GM21367 (cell line): ENCODE measurements at regions not wholly inside any gene's neighbourhood (a gene's known extent, or its start where the extent isn't known, plus 50 kb on each side); places are given as distances from the start of the nearest gene placed in this dataset.

ENCODE experiments used
- ATAC-seq: cut with Tn5 transposase; IDR thresholded peaks from one replicate; pipeline ENCODE4 v1.9.1; 2021; ENCODE audit not compliant: unreplicated experiment

- ATAC-seq, result no peak
Measured at GRCh38 chr4:96895826-96896225, 1055.9 kb downstream of the PDHA2 start.

- no peak for ATAC-seq
Measured at GRCh38 chr4:96912716-96913115, 1072.8 kb downstream of the PDHA2 start.

GRCh38 chr4:96913441-96914080 is 1073.7 kb downstream of the PDHA2 start:
- ATAC-seq, result no peak

- ATAC-seq, result no peak
Measured at GRCh38 chr4:96916711-96917110, 1076.8 kb downstream of the PDHA2 start.

- no peak for ATAC-seq
Measured at GRCh38 chr4:96936886-96937285, 1097.0 kb downstream of the PDHA2 start.

- ATAC-seq, result no peak
Measured at GRCh38 chr4:96946552-96946951, 1106.7 kb downstream of the PDHA2 start.

GRCh38 chr4:96952610-96953009 is 1112.7 kb downstream of the PDHA2 start:
- ATAC-seq, result no peak

- ATAC-seq, result no peak
Measured at GRCh38 chr4:96955226-96955625, 1115.3 kb downstream of the PDHA2 start.

GRCh38 chr4:96955691-96956090 is 1115.8 kb downstream of the PDHA2 start:
- no peak for ATAC-seq

GRCh38 chr4:96969455-96969854 is 1129.6 kb downstream of the PDHA2 start:
- no peak for ATAC-seq

- no peak for ATAC-seq
Measured at GRCh38 chr4:96972920-96973319, 1133.0 kb downstream of the PDHA2 start.

GRCh38 chr4:96974295-96974694 is 1134.4 kb downstream of the PDHA2 start:
- ATAC-seq, result no peak

- no peak for ATAC-seq
Measured at GRCh38 chr4:96983830-96984229, 1143.9 kb downstream of the PDHA2 start.

- ATAC-seq, result no peak
Measured at GRCh38 chr4:96986816-96987215, 1146.9 kb downstream of the PDHA2 start.

GRCh38 chr4:96991083-96991482 is 1151.2 kb downstream of the PDHA2 start:
- no peak for ATAC-seq

GRCh38 chr4:96992443-96992842 is 1150.8 kb downstream of the STPG2 start:
- ATAC-seq, result no peak

GRCh38 chr4:96993560-96993959 is 1149.7 kb downstream of the STPG2 start:
- no peak for ATAC-seq

- no peak for ATAC-seq
Measured at GRCh38 chr4:97003715-97004114, 1139.6 kb downstream of the STPG2 start.

GRCh38 chr4:97013309-97013708 is 1130.0 kb downstream of the STPG2 start:
- ATAC-seq, result no peak

GRCh38 chr4:97013711-97014110 is 1129.6 kb downstream of the STPG2 start:
- no peak for ATAC-seq

- no peak for ATAC-seq
Measured at GRCh38 chr4:97015301-97015700, 1128.0 kb downstream of the STPG2 start.

GRCh38 chr4:97016186-97016907 is 1126.9 kb downstream of the STPG2 start:
- ATAC-seq, result no peak
